GM23338 (cell line): ENCODE measurements at regions not wholly inside any gene's neighbourhood (a gene's known extent, or its start where the extent isn't known, plus 50 kb on each side); places are given as distances from the start of the nearest gene placed in this dataset.

ENCODE experiments used
- ATAC-seq: fragments of 200-7000 bp; cut with Tn5 transposase; 3 replicates; pipeline ENCODE4 v1.9.1; 2020
- DNase-seq: peaks from one replicate; pipeline ENCODE4 v3.0.0-alpha.2; 2015; ENCODE audit warnings: low spot score
- H2AFZ ChIP-seq: fragments of 200-600 bp; sonication (generic); 2 replicates; pipeline ENCODE4 v1.8.0; 2016; ENCODE audit warnings: antibody characterized with exemption, mild to moderate bottlenecking, moderate library complexity
- H3F3A ChIP-seq: fragments of 200-600 bp; sonication (generic); replicated peaks from 2 replicates; pipeline ENCODE4 v1.8.0; 2017; ENCODE audit warnings: antibody characterized with exemption, mixed run types, low read depth
- H3K27ac ChIP-seq: fragments of 200-600 bp; sonication (generic); 2 replicates; pipeline ENCODE4 v1.6.1; 2016; ENCODE audit warnings: low read depth
- H3K27me3 ChIP-seq: fragments of 200-600 bp; sonication (generic); 2 replicates; pipeline ENCODE4 v1.8.0; 2016; ENCODE audit warnings: mild to moderate bottlenecking, mixed run types, moderate library complexity; ENCODE audit not compliant: insufficient read depth
- H3K36me3 ChIP-seq: fragments of 200-600 bp; sonication (generic); 2 replicates; pipeline ENCODE4 v1.8.0; 2016; ENCODE audit warnings: mild to moderate bottlenecking; ENCODE audit not compliant: insufficient read depth
- H3K4me1 ChIP-seq: fragments of 200-600 bp; sonication (generic); 2 replicates; pipeline ENCODE4 v1.8.0; 2016; ENCODE audit warnings: mild to moderate bottlenecking, moderate library complexity; ENCODE audit not compliant: insufficient read depth
- H3K4me2 ChIP-seq: fragments of 200-600 bp; sonication (generic); 2 replicates; pipeline ENCODE4 v1.7.1; 2017; ENCODE audit warnings: mixed run types
- H3K4me3 ChIP-seq: fragments of 200-600 bp; sonication (generic); 2 replicates; pipeline ENCODE4 v1.6.1; 2016; ENCODE audit warnings: mixed run types
- H3K79me2 ChIP-seq: fragments of 200-600 bp; sonication (generic); replicated peaks from 2 replicates; pipeline ENCODE4 v1.8.0; 2017; ENCODE audit warnings: mild to moderate bottlenecking; ENCODE audit not compliant: insufficient read depth
- H3K9me2 ChIP-seq: fragments of 200-600 bp; sonication (generic); 2 replicates; pipeline ENCODE4 v1.8.0; 2017; ENCODE audit not compliant: insufficient read depth
- H4K20me1 ChIP-seq: fragments of 200-600 bp; sonication (generic); replicated peaks from 2 replicates; pipeline ENCODE4 v1.8.0; 2017; ENCODE audit warnings: mild to moderate bottlenecking; ENCODE audit not compliant: insufficient read depth
- H3K27ac Mint-ChIP-seq: 2 replicates; pipeline ENCODE4 v1.8.0; 2020; ENCODE audit warnings: inconsistent platforms, mild to moderate bottlenecking, moderate library complexity, mixed read lengths
- H3K27me3 Mint-ChIP-seq: 3 replicates; pipeline ENCODE4 v1.8.0; 2022; ENCODE audit warnings: low read depth, mild to moderate bottlenecking, moderate library complexity, mixed read lengths, inconsistent platforms; ENCODE audit not compliant: insufficient read depth, poor library complexity
- H3K36me3 Mint-ChIP-seq: 3 replicates; pipeline ENCODE4 v1.8.0; 2021; ENCODE audit warnings: low read depth, mild to moderate bottlenecking, inconsistent platforms, moderate library complexity, mixed read lengths
- H3K4me1 Mint-ChIP-seq: 3 replicates; pipeline ENCODE4 v1.8.0; 2020; ENCODE audit warnings: mild to moderate bottlenecking, inconsistent platforms, mixed read lengths
- H3K4me3 Mint-ChIP-seq: 3 replicates; pipeline ENCODE4 v1.8.0; 2021; ENCODE audit warnings: moderate library complexity, mild to moderate bottlenecking, inconsistent platforms, mixed read lengths
- H3K9me3 Mint-ChIP-seq: 3 replicates; pipeline ENCODE4 v1.8.0; 2020; ENCODE audit warnings: moderate library complexity, mild to moderate bottlenecking, inconsistent platforms, mixed read lengths
- CREB1 ChIP-seq: fragments of 250-450 bp; sonication (Bioruptor Pico); IDR thresholded peaks from 2 replicates; pipeline ENCODE4 v1.5.0; 2020; ENCODE audit warnings: low read depth, mild to moderate bottlenecking, moderate library complexity
- EZH2 ChIP-seq: fragments of 200-600 bp; sonication (generic); IDR thresholded peaks from one replicate; pipeline ENCODE4 v1.8.0; 2017; ENCODE audit warnings: antibody characterized with exemption, mild to moderate bottlenecking, low read depth; ENCODE audit not compliant: unreplicated experiment
- EZH2phosphoT487 ChIP-seq: fragments of 200-600 bp; sonication (generic); IDR thresholded peaks from one replicate; pipeline ENCODE4 v1.8.1; 2018; ENCODE audit warnings: antibody characterized with exemption; ENCODE audit not compliant: unreplicated experiment
- JUNB ChIP-seq: IDR thresholded peaks from one replicate; pipeline ENCODE4 v1.6.1; 2016; ENCODE audit warnings: antibody characterized with exemption; ENCODE audit not compliant: unreplicated experiment
- POLR2AphosphoS5 ChIP-seq: IDR thresholded peaks from 2 replicates; pipeline ENCODE4 v1.6.1; 2016; ENCODE audit warnings: antibody characterized with exemption, low read depth
- STAT1 ChIP-seq: IDR thresholded peaks from one replicate; pipeline ENCODE4 v1.6.1; 2016; ENCODE audit warnings: antibody characterized with exemption; ENCODE audit not compliant: unreplicated experiment
- ZNF331 ChIP-seq: fragments of 250-450 bp; sonication (Bioruptor Pico); IDR thresholded peaks from 2 replicates; pipeline ENCODE4 v1.5.0; 2020; ENCODE audit warnings: low read depth, mild to moderate bottlenecking, moderate library complexity
- ZNF462 ChIP-seq: fragments of 250-450 bp; sonication (Bioruptor Pico); IDR thresholded peaks from 2 replicates; pipeline ENCODE4 v1.5.0; 2020; ENCODE audit warnings: mild to moderate bottlenecking, moderate library complexity
- TF ChIP-seq, protein P1 (sequence below): IDR thresholded peaks from 2 replicates; pipeline ENCODE4 v1.6.1; 2016; ENCODE audit warnings: antibody characterized with exemption

DNA sequence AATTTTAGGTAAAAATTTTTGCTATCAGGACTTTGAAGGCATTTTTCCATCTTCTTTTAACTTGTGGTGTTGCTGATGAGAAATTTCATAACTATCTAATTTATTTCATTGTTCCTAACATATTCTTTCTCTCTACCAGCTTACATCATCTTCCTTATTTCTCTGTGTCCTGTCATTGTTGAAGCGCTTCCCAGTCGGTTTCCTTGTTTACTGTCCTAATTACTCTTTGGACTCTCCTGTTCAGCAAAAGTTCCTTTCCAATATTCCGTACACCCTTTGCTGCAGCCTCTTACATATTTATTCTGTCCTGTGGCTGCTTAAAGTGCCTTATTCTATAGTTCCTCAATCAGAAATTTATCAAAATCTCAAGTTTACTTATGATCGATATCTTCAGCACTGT is 609.0 kb upstream of the FZD8 start:
- Histone ChIP-seq H3K27ac (no peak overlapping the region), H3K36me3 (no peaks in the 10 kb centered on the region), H3K4me3 (no peak overlapping the region), H2AFZ (no peak overlapping the region), H3K9me2 (no peaks in the 10 kb centered on the region; the same call in 1 of the 2 replicates), H3K4me1 (no peaks in the 10 kb centered on the region), H3K79me2 (no peaks in the 10 kb centered on the region), H3K27me3 (no peaks in the 10 kb centered on the region), H4K20me1 (no peaks in the 10 kb centered on the region), H3K4me2 (no peak overlapping the region), H3F3A (no peaks in the 10 kb centered on the region)
- Mint-ChIP-seq H3K4me3 (no peak overlapping the region), H3K27ac (no peak overlapping the region), H3K27me3 (no peaks in the 10 kb centered on the region), H3K4me1 (no peaks in the 10 kb centered on the region), H3K36me3 (no peaks in the 10 kb centered on the region), H3K9me3 (no peaks in the 10 kb centered on the region)
- DNase-seq (no peak), ATAC-seq (no peak)
- TF ChIP-seq EZH2phosphoT487, result no peak
- no peak for TF ChIP-seq JUNB
- no peak for TF ChIP-seq STAT1
- no peak for TF ChIP-seq ZNF331 (CRISPR knock-in tag)
- no peak for TF ChIP-seq EZH2
- TF ChIP-seq POLR2AphosphoS5, result no peak
- TF ChIP-seq, protein P1, sequence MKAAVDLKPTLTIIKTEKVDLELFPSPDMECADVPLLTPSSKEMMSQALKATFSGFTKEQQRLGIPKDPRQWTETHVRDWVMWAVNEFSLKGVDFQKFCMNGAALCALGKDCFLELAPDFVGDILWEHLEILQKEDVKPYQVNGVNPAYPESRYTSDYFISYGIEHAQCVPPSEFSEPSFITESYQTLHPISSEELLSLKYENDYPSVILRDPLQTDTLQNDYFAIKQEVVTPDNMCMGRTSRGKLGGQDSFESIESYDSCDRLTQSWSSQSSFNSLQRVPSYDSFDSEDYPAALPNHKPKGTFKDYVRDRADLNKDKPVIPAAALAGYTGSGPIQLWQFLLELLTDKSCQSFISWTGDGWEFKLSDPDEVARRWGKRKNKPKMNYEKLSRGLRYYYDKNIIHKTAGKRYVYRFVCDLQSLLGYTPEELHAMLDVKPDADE, result no peak
- no peak for TF ChIP-seq ZNF462 (CRISPR knock-in tag)
- TF ChIP-seq CREB1 (CRISPR knock-in tag), result no peak
